GM21825 (cell line): ENCODE measurements at regions not wholly inside any gene's neighbourhood (a gene's known extent, or its start where the extent isn't known, plus 50 kb on each side); places are given as distances from the start of the nearest gene placed in this dataset.
"Not testable (repeated sequence)": the region's sequence is repeated elsewhere in the genome, so short reads cannot be mapped to it uniquely, and the experiment has no call there.

ENCODE experiments used
- ATAC-seq: cut with Tn5 transposase; IDR thresholded peaks from one replicate; pipeline ENCODE4 v1.9.1; 2021; ENCODE audit warnings: mild to moderate bottlenecking, moderate library complexity; ENCODE audit not compliant: unreplicated experiment

- ATAC-seq: no peak
Observed at GRCh38 chr6:6474170-6474920, 114.2 kb upstream of the LY86 start.

DNA sequence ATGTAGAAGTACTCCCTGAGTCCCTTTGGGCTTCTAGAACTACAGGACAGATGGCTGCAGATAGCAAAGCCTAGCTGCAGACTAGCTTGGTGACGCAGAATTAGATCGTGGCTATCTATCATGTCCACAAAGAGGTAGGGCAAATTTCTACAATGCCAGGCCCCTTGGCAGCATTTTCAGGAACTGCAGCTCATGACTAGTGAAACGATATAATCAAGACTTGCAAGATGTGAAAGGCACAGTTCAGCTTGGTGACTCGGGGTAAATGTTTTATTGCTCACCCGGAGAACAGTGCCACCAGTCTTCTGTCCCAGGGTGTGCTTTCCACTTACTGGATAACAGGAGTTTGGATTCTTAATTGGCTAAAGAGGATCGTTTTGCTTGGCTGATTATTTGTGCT, 108.7 kb upstream of the LY86 start:
- no peak for ATAC-seq

DNA sequence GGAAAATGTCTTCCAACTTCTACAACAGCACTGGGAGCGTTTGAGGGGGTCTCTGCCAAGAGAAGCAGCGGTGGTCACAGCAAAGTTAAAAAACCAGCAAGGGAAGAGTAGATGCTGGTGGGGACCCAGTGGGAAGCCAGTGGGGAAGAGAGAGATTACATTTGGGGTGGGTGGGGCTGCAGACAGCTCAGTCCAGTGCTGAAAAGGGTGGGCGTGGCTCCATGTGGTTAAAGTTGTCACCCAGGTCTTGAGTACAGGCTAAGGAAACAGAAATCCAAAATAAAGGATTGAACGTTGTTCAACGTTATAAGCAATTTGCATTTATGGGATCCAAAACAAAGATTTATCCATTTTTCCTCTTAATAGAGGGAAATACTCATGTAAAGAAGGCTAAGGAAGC, 106.3 kb upstream of the LY86 start:
- ATAC-seq: no peak

GRCh38 chr6:6483168-6483567, 105.4 kb upstream of the LY86 start:
- ATAC-seq: no peak

DNA sequence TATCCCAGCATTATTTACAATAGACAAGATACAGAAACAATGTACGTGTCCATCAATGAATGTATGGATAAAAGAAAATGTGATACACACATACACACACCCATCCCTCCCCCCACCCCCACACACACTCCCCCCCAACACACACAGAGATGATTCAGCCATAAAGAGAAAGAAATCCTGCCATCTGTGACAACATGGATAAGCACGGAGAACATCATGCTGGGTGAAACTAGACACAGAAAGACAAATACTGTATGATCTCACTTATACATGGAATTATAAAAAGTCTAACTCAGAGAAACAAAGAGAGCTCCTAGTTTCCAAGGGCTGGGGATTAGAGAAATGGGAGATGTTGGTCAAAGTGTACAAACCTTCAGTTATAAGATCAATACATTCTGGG, 104.8 kb upstream of the LY86 start:
- ATAC-seq: no peak

DNA sequence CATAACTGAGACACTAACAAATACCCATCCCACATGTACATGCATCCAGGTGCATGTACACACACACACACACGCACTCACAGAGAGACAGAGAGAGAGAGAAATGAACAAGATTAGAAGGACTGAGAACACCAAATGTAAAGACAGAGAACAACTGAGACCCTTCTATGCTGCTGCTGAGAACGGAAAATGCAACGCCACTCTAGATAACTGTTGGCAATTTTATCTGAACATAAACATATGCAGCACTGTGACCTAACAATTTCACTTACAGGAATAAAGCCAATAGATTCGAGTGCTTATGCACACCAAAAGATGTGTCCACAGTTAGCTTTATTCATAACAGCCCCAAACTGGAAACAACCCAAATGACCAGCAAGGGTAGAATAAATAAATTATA, 103.8 kb upstream of the LY86 start:
- ATAC-seq: no peak

- ATAC-seq: no peak
Observed at GRCh38 chr6:6486595-6486994, 101.9 kb upstream of the LY86 start.

DNA sequence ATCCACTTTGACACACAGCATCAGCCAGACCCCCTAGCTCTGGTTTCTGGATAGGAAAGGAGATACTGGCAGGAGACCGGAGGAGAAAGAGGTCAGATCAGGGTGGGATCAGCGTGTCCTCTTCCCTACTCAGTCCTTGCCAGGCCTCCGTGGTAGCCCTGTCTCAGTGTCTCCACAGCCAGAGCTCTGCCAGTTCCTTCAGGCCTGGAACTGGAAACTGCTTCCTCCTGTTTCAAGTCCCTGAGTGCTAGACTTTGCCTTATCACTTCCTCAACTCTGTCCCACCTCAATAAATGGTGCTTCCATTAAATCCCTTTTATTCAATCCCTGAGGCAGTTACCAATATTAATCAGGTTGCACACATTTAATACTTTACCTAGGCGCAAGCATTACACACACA, 96.8 kb upstream of the LY86 start:
- ATAC-seq: no peak

DNA sequence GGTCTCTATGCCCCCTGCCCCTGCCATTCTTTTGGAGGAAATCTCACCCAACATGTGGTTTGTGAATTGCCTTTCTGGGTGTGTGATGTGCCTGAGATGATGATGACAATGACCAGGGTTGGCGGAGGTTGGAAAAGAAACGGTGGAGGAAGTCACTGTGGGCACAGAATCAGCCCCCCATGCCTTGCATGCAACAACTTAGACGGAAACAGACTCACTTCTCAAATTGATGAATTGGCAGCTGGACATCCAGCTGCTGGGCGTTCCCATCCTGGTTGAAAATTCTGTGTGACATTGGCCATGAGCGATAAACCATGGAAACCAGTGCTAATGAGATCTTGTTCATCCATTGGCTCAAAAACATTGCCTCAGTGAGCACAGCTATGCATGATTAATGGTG, 95.8 kb upstream of the LY86 start:
- no peak for ATAC-seq

GRCh38 chr6:6494139-6494538, 94.4 kb upstream of the LY86 start:
- ATAC-seq: not testable (repeated sequence)

DNA sequence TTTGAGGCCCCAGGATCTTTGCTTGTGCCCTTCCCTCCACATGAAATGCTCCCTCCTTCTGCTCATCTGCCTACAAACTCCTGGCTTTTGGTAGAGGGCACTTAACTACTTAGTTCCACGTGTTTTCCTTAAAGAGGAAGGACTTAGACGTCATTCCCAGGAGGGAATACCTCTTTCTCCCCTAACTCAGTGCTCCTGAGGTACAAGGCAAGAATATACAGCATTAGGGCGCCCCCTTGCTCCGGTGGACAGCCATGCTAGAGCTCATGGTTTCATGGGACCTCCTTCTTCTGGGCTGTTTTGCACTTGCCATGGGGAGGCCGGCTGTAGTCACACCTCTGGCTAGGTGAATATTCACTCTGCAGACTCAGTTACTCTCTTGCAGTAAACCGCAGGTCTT, 93.8 kb upstream of the LY86 start:
- ATAC-seq: peak; percentile 63

GRCh38 chr6:6495851-6496250, 92.7 kb upstream of the LY86 start:
- ATAC-seq: no peak

DNA sequence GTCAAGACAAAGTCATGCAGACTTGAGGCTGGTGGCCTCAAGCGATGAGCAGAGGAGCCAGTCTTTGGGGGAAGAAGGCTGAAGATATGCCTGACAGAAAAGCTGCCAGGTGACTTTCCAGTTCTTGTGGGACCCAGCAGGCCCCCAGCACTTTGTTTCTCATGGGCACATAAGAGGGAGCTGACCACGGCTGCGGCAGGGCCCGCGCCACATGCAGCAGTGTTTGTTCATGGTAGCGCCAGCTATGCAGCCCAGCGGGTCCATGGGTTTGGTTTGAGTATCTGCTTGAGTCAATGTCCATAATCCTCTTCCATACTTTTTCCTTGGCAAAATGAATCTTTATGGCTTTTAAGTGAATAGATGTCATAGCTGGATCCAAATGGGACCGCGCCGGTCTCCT, 91.0 kb upstream of the LY86 start:
- no peak for ATAC-seq

DNA sequence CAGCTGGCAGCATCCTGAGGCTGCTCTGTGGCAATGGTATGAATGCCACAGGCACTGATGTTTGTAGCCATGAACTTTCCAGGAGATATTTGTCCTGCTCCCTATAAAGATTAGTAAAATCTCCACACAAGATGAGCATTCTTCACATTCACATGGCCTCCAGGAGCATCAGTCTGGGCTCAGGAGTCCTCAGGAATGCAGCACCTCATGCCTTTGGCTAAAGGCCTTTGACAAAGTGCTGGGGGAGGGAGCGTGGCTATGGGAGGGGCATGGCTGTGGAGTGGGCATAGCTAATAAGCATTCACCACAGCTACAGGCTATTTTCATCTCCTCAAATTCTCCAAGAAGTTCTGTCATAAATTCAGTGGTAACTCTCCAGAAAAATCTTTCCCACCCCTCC, 90.5 kb upstream of the LY86 start:
- ATAC-seq: no peak

DNA sequence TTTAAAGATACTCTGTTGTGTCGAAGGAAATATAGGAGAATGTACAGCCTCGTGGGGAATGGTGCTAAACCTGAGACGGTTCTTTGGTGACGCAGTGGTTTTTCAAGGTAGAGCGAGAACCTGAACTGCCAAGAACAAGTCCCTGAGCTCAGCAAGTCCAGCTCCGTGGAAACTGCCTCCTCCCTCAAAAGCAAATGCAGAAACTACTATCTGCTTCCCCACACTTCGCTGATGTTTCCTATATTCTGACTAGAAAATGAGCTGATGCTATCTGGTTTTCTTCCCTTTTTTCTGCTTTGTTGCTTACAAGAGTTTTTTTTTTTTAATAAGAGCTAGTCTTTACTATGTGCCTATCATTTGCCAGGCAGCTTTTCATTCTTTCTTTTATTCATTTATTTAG, 85.3 kb upstream of the LY86 start:
- no peak for ATAC-seq

DNA sequence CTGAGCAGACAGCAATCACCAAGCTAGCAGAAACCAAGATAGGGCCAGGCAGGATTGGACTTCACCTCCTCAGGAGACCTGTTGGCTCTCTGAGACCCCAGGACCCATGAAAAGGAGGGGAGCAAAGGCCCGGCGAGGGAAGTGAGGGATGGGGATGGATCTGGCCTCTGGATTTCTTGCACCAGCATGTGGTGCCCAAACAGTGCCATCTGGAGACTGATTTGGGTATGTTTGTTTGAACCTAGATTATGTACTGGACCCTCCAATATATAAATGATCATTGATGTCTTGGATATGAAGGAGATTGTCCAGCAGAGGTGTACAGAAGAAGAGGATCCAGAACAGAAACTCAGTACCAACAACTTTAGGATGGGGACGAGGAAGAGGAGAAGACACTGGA, 83.4 kb upstream of the LY86 start:
- no peak for ATAC-seq

- ATAC-seq: no peak
Observed at GRCh38 chr6:6508643-6509042, 79.9 kb upstream of the LY86 start.

- ATAC-seq: no peak
Observed at GRCh38 chr6:6509284-6509683, 79.2 kb upstream of the LY86 start.

DNA sequence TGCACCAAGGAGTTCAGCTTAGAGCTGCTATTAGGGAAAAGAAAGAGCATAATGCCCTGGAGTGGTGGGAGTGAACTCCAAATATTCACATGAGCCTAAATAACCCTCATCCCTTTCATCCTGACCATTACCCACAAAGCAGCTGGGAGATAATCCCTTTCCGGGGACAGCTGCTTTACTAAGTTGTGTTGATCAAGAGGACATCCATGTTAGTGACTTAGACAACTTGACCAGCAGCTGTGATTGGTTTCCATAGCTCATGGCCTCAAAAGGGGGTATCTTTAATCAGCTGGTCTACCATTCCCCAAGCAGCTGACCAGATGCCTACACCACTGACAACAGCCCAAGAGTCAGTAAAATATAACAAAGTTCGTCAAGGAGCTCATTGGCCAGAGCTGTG, 75.8 kb upstream of the LY86 start:
- no peak for ATAC-seq

- peak; percentile 56 for ATAC-seq
Observed at GRCh38 chr6:6515691-6516607, 72.6 kb upstream of the LY86 start.

- ATAC-seq: no peak
Observed at GRCh38 chr6:6516666-6517458, 71.7 kb upstream of the LY86 start.
